ENCODE measurements at regions not wholly inside any gene's neighbourhood (a gene's known extent, or its start where the extent isn't known, plus 50 kb on each side); places are given as distances from the start of the nearest gene placed in this dataset.

DNA sequence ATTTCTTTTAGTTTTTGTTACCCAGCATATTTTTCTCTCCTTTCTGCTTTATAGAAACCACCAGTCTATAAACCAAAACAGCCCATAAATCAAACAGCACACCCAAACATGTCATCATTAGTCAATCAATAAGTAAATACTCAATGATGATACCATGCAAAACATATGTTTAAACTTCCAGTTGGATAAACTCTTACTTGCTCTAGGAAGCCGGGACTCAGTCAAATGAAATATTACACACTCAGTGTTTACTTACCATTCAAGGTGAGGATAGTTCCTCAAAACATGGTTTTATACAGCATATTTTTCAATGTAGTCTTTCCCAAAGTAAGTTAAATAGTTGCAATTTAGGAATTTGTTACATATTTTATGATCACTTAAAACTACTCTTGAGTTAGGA lies 343.6 kb upstream of the NXPH2 start:
- H3K27ac ChIP-seq, result no peak overlapping the region
- DNase-seq (ENCODE audit: low read depth, low spot score), result no peak

DNA sequence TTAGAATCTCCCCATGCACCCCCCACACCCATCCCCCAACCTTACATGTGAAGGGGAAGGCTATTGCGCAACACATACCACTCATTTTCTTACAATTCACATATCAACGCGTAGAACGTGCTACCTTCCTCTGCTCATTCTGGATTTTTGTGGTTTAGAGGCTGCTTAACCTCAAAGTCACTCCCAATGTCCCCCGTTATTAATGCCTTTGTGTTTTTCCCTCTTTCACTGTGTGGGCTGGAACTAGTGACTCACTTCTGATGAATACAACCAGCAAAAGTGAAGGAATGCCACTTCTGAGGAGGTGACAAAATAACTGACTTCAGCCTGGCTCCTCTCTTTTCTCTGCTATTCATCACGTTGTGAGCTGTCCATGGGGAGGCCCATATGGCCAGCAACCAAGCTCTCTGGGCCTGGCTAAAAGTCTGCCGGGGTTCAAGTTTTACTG lies 342.5 kb upstream of the NXPH2 start:
- DNase-seq (ENCODE audit: low read depth, low spot score), result no peak
- H3K27ac ChIP-seq, result no peak overlapping the region

DNA sequence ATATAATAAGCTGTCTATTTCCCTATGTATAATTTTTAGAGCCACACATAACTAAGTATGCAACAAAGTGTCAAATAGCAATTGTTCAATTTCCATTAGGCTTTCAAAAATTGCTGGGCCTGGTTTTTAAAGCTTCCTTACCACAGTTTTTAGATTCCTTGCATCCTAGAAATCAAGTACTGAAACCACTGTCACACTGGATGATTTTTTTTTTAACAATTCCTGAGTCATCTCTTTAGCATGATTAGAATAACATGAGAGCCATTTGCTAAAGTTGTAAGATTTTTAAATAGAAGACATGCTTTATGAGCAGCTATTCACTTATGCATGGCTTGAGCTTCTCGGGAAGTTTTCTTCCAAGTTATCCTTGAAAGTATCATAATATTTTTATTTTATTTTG lies 319.5 kb upstream of the NXPH2 start:
- no peak overlapping the region for H3K27ac ChIP-seq
- DNase-seq (ENCODE audit: low read depth, low spot score), result no peak

DNA sequence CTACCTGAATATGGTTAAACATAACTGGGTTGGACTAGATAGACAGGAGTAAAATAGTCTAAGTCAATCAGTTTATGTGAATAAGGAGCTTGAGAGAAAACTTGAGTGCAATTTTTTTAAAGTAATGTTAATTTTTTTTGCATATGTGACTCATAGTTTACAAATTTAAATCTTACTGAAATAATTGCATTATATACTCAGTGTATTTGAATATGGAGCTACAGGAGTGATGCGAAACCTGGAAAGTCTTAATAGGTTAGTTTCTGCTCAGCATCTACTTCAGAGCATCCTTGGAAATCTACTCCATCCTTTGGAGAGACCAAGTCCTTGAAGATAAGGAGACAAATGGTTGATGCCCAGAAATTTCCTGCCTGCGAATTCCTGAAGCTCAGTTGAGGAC lies 318.8 kb upstream of the NXPH2 start:
- no peak for DNase-seq (ENCODE audit: low read depth, low spot score)
- no peak overlapping the region for H3K27ac ChIP-seq

DNA sequence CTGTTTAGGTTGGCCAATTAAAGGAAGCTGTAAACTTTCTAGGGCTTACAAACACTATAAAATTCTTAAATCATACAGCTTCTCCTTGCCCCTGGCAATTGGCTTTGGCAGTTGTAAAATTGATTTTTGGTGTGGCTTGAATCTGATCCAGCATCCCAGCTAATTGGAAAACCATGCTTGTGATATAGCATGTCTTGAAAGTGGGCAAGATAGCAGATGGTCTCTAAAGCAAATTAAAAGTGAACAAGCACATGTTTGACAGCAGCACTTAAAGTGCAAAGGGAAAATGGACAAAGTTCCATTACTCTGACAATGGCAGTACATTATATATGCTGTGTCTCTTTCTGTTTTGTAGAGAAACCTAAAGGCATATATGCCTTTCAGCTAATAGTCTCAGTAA lies 302.9 kb upstream of the NXPH2 start:
- DNase-seq (ENCODE audit: low read depth, low spot score), result no peak
- no peak overlapping the region for H3K27ac ChIP-seq

DNA sequence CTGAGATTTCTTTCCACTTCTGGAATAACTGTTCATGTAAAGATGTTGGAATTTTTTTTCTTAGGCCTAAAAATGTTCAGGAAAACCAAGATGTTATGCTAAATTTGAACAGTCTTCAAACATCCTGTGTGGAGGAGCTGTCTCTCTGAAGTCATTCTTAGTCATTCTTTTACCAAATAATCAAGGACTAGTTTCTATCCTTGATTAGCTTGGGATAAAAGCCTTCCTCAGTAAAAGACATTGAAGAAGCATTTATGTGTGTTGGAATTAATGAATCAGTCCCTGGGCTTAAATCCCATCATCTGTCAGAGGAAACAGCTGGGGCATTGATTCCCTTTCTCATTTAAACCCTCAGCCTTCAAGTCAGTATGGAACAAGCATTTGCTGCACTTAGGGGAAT lies 300.1 kb upstream of the NXPH2 start:
- no peak overlapping the region for H3K27ac ChIP-seq
- no peak for DNase-seq (ENCODE audit: low read depth, low spot score)

DNA sequence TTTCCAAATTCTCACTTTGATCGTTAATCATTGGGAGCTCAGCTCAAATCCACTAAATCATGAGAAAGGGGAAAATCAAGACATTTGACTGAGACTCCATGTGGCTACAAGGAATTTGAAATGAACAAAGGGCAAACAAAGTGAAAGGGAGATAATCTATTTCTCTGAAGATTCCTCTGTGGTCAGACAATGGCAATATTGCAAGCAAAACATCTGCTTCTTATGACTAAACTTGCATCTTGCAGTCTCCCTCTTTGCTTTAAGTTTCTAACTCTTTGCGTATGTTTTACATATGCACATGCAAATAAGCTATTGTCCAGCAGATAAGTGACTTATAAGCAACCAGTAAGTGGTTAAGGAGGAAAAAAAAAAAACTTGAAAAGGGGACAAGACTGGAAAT lies 299.1 kb upstream of the NXPH2 start:
- no peak overlapping the region for H3K27ac ChIP-seq
- DNase-seq (ENCODE audit: low read depth, low spot score), result no peak

DNA sequence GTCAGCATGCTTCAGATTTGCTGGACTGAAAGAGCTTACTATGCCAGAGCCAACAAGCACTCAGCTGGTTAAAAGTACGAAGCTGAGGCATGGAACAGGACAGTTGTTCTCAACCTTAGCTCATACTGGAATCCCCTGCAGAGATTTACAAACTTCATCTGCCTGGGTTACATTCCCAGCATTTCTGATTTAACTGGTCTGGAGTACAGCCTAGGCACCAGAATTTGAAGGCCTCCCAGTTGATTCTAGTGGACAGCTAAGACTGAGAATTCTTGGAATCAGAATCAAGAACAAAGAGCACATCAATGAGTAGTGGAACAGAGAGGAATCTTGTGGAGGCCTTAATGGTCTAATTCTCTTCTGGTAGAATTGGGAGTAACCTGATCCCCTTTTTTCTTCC lies 298.2 kb upstream of the NXPH2 start:
- no peak for DNase-seq (ENCODE audit: low read depth, low spot score)
- H3K27ac ChIP-seq, result no peak overlapping the region

DNA sequence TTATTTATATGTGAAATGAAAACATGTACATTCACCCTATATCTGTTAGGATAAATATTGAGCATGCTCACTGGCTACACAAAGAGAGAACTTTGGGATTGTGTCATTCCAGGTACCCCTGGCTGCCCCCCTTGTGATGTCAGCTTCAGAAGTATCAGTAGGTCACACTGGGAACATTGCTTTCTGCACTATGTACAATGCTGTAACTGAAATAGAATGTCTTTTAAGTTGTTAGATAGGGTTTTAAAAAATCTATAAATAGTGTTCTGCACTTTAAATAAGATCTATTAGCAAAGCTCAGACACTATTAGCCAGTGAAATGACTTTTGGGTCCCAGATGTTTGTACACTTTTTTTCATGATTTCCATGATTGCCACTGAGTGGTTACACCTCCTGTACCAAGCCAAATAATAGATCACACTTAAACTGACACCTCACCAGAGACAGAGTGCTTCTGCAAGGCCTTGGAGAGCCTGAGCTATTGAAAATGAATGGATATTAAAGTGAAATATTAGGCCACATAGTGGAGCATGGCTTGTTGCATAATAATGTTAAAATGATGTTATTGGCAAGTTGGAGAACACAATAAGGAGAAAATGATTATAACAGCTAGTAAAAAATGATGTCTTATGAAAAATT lies 297.0 kb upstream of the NXPH2 start:
- DNase-seq (ENCODE audit: low read depth, low spot score), result no peak
- no peak overlapping the region for H3K27ac ChIP-seq

DNA sequence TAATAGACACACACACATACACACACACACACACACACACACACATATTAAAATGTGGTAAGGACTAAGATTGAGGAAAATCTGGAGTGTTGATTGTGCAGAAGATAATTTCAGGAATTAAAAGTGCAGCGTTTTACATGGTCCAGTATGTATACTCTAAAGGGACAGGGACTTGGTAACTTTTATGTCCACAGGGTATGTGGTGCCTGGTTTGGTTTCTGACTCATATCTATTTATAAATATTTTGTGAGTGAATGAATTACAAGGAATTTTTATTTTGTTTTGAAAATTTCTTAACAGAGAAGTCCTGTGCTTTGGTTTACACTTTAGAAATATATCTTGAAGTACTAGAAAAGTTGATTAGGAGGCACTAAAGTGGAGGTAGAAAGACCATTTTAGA lies 287.7 kb upstream of the NXPH2 start:
- no peak for DNase-seq (ENCODE audit: low read depth, low spot score)
- no peak overlapping the region for H3K27ac ChIP-seq

DNA sequence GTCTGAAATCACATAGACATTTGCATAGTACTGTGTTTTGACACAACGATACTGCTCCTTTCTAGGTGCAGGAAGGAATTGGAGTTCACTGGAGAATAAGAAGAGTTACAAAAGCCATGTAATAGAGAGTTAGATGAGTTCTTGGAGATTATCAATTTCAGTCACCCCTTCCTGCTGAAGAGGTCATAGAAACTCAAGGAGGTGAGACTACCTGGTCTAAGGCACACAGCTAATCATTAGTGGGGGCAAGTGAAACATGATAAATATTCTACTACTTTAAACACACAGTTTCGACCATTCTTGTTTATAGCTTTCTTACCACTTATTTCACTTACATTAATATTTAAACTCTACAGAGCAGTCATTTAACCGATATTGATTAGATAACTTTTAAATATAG lies 286.9 kb upstream of the NXPH2 start:
- H3K27ac ChIP-seq, result no peak overlapping the region
- DNase-seq (ENCODE audit: low read depth, low spot score), result no peak

DNA sequence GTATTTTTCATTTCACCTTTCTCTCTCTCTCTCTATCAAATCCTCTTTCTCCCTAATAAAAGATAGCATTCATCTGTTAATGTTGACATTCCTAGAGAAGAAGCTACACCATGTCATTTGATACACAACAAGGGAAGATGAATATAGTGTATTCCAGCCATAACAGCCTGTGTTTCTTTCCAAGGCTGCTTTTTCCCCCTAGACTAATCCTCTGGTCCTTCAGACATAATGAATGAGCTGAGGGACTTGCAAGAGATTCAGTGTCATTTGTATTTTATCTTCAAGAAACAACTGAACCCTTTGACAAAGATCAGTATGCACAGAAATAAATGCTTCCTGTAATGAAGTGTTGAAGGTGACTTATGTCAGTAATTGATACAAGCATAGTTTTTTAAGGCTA lies 284.0 kb upstream of the NXPH2 start:
- DNase-seq (ENCODE audit: low read depth, low spot score), result no peak
- H3K27ac ChIP-seq, result no peak overlapping the region

DNA sequence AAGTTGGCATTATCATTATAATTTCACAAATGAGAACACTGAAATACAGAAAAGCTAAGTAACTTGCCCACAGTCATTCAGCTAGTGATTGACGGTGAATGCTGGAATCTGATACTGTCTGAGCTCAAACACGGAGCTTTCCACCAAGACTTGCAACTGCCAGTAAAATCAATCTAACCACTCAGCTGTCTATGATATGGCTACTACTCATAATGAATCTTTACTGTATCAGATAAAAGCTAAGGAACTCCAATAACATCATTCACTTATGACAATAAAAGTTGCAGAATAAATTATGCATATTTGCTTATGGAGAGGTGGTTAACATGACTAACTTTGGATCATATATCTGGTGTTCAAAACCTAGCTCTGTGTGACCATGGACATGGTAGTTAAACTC lies 279.4 kb upstream of the NXPH2 start:
- no peak overlapping the region for H3K27ac ChIP-seq
- DNase-seq (ENCODE audit: low read depth, low spot score), result no peak

DNA sequence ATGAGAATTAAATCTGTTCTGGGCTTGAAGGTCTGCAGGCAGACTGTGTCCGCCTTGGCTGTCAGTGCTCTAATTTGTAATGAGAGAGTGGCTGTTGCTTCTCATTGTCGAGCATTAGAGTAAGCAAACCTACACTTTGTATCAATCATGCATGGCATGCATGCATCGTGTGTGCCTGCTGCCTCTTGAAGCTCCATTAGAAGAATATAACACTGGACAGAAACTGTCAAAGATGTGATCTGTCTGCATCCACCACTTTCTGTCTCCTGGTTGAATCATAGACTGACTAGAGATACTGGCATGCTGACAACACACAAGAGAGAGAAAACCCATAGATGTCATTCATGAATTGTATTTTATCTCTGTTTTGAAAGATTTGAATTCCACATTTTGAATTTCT lies 275.0 kb upstream of the NXPH2 start:
- no peak overlapping the region for H3K27ac ChIP-seq
- DNase-seq (ENCODE audit: low read depth, low spot score), result no peak

DNA sequence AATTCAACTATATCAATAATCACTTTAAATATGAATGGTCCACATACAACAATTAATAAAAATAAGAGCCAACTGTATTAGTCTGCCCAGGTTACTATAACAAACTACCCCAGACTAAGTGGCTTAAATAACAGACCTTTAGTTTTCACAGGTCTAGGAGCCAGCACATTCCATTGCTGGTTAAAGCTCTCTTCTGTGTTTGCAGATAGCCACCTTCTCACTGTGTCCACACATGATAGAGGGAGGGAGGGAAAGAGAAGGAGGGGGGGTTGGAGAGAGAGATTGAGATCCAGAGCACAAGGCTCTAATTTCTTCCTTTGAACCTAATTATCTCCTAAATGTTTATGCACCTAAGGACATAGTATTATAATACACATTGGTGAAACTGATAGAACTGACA lies 267.8 kb upstream of the NXPH2 start:
- DNase-seq (ENCODE audit: low read depth, low spot score), result no peak
- no peak overlapping the region for H3K27ac ChIP-seq

DNA sequence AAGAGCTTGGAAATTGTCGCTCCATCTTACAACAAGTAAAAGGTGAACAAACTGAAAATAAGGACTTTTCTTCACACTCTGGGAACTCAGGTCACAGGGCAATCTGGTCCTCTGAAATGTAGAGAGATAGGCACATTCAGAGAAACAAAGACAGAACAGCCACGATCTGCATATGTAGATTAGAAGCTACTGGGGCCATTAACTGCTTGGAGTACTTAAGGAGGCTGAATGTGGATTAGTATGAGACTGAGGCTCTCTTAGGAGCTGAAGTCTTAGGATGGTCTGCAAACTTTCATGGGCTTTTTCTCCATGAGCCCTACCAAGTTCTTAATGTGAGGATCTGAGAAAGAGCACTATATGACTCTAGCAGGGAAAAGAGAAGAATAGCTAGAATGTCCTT lies 265.3 kb upstream of the NXPH2 start:
- DNase-seq (ENCODE audit: low read depth, low spot score), result no peak
- H3K27ac ChIP-seq, result no peak overlapping the region

DNA sequence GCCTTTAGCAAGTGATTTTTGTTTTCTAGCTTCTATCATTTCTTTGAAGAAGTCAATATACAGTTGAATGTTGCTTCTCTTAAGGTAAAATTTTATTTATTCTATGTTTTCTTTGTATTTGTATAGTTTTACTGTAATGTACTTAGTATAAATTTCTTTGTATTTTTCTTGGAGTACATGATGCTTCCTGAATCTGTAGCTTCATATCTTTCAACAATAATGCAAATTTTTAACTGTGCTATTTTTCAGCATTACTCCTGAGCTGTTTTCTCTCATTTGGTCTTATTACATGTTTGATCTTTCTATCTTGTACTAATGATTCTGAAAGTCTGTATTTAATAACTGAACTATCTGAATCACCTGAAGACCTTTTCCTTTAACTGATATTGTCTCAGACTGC lies 253.9 kb upstream of the NXPH2 start:
- DNase-seq (ENCODE audit: low read depth, low spot score), result no peak
- no peak overlapping the region for H3K27ac ChIP-seq

DNA sequence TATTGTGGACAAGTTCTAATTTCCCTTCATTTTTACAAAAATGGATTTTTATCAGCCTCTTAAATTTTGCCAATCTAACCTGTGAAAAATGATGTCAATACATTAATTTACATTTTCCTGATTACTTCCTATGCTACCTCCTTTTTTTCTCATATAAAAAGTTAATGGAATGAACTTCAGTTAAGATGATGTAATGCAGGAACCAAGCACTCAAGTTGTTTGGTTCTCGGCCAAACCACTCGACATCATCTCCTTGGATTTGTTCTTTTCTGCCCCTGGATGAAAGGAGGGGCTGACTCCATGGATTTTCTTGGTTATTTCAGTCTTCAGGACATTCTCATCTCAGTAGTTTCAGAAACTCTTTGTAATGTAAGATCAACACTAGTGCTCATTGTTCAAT lies 253.1 kb upstream of the NXPH2 start:
- no peak for DNase-seq (ENCODE audit: low read depth, low spot score)

DNA sequence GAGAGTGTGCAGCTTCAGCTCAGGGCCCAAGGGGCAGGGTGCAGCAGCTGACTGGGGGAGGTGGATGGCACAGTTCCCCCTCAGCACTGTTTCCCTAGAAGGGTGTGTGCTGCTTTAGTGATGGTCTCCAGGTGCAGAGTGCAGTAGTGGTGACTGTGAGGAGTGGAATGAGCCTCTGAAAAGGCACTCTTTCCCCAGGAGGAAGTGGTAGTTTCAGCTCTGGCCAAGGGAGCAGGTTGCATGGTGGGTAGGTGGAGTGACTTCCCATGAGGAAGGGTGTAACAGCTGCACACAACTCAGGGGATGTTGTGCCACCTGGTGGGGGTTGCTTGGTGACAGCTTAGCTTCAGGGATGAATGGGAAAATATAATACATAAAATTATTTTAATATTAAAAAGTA lies 251.5 kb upstream of the NXPH2 start:
- no peak overlapping the region for H3K27ac ChIP-seq
- no peak for DNase-seq (ENCODE audit: low read depth, low spot score)

More for the DNA sequence above, 253.1 kb upstream of the NXPH2 start:
- no peak overlapping the region for H3K27ac ChIP-seq

DNA sequence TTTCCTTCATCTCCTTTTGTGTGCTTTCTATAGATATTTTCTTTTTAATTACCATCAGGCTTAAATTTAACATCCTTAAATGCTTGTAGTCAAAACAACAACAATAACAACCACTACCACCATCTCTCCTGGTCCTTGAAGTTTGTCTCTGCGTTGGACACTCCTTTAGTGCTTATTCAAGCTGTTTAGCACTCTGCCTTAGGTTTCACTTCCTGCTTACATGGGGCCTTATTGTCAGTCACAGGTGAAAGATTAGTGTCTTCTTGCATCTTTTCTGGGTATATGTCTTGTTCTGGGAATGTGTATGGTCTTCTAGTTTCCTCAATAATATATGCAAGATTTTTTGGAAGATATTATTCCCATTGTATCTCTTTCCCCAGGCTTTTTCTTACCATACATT lies 240.1 kb upstream of the NXPH2 start:
- no peak overlapping the region for H3K27ac ChIP-seq
- DNase-seq (ENCODE audit: low read depth, low spot score), result no peak

DNA sequence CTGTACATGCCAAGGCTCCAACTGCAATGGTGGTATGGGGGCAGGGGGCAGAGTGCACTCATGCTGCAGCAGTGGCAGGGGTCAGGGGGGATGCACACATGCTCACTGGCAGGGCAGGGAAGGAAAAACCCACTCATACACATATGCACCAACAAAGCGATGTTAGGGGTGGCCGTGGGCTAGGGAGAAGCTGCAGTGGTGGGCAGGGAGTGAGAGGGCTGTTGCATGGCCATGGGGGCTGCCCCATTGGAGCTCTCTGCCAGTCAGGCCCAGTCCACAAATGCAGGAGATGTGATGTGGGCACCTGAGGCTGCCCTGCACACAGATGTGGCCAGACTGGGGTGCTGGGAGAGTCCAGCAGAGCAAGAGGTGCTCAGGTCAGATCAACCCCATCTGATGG lies 238.1 kb upstream of the NXPH2 start:
- no peak overlapping the region for H3K27ac ChIP-seq
- no peak for DNase-seq (ENCODE audit: low read depth, low spot score)

DNA sequence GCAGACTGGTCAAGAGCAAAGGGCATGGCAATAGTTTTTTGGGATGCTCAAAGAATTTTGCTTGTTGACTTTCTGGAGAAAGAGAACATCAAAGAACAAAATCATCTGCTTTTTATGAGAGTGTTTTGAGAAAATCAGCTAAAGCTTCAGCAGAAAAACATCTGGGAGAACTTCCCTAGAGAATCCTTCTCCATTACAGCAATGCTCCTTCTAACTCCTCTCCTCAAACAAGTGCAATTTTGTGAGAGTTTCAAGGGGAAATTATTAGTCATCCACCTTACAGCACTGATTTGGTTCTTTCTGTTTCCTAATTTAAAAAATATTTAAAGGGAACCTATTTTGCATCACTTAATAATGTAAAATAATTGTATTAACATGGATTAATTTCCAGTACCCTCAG lies 226.9 kb upstream of the NXPH2 start:
- H3K27ac ChIP-seq, result no peak overlapping the region
- no peak for DNase-seq (ENCODE audit: low read depth, low spot score)
